GM19043 (cell line): ENCODE measurements at regions not wholly inside any gene's neighbourhood (a gene's known extent, or its start where the extent isn't known, plus 50 kb on each side); places are given as distances from the start of the nearest gene placed in this dataset.
"Not testable (repeated sequence)": the region's sequence is repeated elsewhere in the genome, so short reads cannot be mapped to it uniquely, and the experiment has no call there.

Experiments
- ATAC-seq: cut with Tn5 transposase; IDR thresholded peaks from one replicate; pipeline ENCODE4 v1.9.1; 2021; ENCODE audit warnings: low read depth; ENCODE audit not compliant: unreplicated experiment

DNA sequence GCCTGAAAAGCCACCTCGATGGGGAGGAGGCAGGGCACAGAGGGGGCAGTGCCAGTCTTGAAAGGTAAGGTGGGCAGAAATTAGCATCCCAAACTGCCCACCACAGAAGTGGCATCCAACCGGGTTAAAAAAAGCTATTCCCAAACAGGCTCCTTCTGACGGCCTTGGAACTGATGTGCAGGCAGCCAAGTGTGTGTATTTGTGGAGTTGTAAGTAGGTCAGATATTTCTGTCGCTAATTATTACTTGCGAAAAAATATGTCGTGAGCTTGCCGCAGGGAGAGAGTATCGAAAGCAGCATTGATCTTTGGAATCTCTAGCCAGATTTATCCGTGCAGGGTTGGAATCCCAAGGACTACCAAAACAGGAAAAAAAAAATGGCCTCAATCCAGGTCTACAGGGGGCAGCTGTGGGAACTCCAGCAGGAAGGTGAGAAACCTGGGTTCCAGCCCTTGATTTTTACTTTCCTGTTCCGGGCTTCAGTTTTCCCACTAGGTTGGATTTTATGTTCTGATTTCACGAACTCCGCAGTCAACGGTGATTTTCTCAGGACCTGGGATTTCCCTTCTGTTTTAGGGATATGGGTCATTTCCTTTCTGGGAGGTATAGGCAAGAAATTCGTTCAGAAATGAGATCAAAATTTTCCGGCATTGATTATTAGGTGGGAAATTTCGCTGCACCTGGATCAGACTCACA, 200.8 kb downstream of the RGS3 start:
- no peak for ATAC-seq

GRCh38 chr9:113665064-113665463, 201.5 kb downstream of the RGS3 start:
- no peak for ATAC-seq

DNA sequence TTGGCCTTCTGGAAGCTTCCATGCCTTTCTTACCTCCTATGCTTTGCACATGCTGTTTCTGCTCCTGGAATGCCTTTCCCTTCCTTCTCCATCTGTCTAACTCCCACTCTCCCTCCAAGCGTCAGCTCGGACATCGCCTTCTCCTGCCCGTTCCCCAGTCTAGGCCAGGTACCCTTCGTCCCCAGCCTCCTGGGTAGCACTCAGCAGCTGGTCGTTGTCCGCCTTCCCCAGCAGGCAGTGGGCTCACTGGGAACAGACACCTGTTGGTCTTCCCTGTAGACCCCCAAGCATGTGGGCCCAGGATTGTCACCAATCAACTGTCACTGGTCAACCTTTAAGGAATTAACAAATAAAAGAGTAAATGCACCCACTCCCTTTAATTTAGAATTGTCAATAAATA, 202.2 kb downstream of the RGS3 start:
- no peak for ATAC-seq

DNA sequence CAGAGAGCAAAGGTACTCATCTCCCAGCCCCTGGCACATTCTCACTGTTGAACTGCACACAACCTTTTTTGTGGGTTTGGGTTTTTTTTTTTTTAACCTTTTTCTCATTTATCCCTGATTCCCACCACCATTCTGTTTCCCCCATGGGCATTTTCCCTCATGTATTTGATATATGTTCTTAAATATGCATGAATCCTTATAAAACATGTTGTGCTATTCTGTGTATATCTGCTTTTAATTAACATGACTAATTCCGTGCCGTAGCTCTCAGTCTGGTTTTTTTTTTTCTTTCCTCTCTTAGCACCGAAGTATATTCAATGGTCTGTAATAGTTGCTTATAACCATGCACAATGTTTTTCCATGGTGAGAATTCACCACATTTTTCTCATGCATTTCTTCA, 204.5 kb downstream of the RGS3 start:
- no peak for ATAC-seq

- no peak for ATAC-seq
Measured at GRCh38 chr9:113669522-113670115, 206.1 kb downstream of the RGS3 start.

DNA sequence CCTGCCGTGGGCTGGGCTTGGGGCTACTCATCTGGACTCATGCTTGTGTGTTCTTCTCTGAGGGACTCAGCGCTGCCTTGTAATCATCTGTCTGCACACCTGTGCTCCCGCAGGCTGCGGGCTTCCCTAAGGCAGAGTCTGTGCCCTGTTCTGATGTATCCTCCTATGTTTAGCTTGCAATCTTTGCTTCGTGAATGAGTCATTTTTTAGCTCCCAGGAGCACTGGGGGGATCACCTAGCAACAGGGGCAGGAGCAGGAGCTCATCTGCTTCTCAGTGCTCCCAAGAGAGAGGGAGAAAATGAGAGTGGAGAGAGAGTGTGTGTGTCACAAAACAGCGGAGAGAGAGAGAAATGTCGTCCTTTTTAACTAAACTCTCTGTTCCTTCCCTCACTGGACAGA, 202.4 kb upstream of the ZNF618 start:
- ATAC-seq, result no peak

- ATAC-seq, result no peak
Measured at GRCh38 chr9:113674436-113674835, 201.7 kb upstream of the ZNF618 start.

DNA sequence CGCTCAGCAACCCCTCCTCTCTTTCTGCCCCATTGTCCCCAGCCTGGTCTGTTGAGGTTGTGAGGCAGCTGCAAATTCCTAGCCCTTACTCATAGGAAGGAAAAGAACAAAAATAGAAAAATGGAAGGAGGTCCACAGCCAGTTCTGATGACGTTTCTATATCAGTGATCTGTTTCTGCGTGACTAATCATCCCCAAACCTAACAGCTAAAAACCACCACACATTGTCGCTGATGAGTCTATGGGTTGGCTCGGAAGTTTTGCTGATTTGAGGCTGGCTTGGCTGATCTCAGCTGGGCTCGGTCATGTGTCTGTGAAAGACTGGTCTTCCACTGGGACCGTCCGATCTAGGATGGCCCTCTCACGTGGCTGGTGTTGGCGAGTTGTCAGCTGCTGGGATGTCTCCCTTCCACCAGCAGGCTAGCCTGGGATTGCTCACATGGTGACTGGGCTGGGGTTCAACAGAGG, 200.6 kb upstream of the ZNF618 start:
- ATAC-seq, result no peak

GRCh38 chr9:113677057-113677456, 199.1 kb upstream of the ZNF618 start:
- no peak for ATAC-seq

DNA sequence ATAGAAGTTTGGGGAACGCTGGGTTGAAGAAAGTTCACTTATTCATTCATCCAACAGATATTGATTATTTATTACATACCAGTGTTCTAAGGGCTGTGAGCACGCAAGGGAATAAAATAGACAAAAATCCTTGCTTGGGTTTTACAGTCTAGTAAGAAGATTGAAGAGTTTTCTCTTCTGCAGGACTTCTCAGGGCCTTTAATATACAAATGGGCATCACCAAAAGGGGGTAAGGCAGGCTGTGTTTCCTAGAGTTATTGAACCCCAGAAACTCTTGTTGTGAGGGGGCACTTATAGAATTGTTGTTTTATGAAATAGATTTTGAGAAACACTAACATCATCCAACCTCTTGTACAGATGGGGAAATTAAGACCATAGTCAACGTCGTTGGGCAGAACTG, 198.5 kb upstream of the ZNF618 start:
- no peak for ATAC-seq

GRCh38 chr9:113678119-113678858, 197.8 kb upstream of the ZNF618 start:
- ATAC-seq, result no peak

DNA sequence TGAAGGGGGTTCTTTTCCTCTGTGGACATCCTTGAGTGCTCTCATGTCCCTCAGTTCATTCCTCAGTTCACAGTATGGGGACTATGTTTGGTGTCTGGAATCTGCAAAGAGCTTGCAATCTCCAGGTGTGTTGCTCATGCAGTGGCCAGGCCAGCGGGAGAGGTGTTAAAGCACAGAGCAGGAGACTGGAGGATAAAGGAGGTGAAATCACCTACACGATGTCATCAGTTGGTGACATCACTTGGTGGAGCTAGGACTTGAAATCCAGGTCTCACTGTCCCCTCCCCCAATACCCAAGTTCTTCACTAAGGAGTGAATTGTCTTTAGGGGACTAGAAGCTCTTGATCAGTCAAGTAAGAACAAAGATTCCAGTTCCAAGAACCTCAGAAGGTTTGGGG, 197.3 kb upstream of the ZNF618 start:
- no peak for ATAC-seq

DNA sequence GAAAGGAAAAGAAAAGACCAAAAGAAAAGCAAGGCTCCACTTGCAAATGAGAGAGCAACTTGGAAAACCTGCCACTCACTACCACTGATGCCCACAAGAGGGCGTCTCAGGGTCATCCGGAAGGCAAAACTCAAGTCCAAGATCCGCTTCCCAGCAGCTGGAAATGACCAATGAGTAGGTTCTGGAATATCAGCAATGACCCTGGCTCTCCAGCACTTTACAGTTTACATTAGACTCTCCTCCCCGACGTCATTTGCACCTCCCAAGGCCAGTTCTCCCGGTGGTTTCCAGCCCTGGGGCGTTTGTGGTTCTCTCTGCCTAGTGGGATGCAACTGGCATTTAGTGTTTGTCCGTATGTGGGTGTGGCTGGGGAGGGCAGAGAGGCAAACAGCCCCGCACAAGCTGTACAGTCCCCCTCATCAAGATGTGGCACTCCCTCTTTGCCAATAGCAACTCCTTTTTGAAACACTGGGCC, 193.8 kb upstream of the ZNF618 start:
- ATAC-seq, result no peak

DNA sequence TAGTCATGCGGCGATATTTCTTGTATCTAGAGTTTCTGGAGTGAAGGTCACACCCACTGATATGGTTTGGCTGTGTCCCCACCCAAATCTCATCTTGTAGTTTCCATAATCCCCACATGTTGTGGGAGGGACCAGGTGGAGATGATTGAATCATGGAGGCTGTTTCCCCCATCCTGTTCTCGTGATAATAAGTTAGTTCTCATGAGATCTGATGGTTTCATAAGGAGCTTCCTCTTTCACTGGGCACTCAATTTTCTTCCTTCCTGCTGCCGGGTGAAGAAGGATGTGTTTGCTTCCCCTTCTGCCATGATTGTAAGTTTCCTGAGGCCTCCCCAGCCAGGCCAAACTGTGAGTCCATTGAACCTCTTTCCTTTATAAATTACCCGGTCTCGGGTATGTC, 190.5 kb upstream of the ZNF618 start:
- not testable (repeated sequence) for ATAC-seq

- ATAC-seq, result no peak
Measured at GRCh38 chr9:113687107-113687679, 188.9 kb upstream of the ZNF618 start.

DNA sequence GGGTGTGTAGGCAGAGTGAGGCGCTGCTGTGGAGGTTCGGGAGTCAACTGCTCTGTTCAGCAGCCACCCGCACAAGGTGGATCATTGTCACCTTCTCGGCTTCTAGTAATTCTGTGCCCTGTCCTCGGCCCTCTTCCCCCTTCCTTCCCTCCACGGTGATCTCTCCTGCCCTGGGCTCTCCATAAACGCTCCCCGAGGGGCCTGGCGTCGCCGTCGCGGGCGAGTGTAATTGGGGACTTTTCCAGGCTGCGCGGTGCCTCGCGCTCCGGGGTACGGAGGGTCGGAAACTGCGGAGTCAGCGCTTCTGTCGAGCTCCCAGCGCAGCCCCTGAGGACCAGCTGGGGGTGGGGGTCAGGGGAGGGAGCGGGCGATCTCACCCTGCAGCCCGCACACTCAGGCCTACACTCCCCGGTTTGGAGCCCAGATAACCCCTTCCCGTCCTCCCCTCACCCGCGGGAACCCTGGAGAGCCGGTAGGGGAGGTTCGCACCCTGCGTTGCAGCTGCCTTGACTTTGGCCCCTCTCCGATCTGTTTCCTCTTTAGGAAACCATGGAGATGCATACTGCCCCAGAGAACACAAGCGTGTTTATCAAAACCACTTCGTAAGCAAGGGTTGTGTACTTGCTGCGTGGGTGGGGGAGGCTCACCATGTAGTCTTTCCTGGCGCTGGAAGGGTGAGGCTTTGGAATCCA, 188.3 kb upstream of the ZNF618 start:
- no peak for ATAC-seq

DNA sequence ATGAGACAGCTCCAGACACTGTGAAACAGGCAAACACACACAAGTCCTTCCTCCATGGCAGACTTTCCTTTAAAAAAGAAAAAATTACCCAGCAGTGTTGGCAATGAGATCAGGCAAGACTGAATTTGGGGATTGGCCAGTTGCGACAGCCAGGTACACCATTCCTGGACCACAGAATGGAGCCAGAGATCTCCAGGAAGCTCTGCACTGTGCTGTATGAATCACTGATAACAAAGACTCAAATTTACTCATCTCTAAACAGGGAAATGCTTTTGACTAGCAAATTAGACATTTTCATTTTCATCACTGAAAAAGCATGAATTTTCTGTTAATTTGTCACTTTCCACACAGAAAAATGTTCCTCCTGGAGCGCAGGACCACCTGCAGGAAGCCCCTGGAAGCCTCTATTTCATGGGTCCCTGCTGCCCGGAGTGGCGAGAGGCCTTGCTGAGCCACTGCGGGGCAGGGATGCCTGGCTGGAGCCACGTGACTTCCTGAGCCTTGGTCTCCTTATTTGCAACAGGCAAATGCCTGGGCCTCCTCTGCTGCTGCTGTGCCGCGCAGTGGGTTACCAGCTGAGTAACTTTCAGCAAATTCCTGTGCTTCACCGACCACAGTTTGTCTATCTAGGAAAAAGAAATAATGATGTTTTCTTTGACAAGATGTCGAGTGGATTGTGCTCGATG, 185.9 kb upstream of the ZNF618 start:
- ATAC-seq, result no peak

DNA sequence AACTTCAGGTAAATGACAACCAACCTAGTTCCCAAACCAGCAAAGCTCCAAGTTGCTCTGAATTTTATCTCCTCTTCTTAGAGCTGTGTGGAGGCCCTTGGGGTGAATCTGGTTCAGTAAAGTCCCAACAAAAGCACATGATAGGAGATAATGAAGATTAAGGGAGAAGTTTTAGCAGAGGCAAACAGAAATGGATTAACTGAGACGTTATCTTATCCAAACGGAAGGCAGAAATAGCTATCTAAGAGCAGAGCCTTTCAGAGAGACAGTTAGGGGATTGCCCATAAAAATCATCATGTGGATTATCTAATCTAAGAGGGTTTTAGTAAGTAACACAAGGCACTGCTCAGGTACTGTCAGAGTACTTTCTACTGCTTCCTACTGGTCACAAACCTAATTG, 183.9 kb upstream of the ZNF618 start:
- no peak for ATAC-seq

DNA sequence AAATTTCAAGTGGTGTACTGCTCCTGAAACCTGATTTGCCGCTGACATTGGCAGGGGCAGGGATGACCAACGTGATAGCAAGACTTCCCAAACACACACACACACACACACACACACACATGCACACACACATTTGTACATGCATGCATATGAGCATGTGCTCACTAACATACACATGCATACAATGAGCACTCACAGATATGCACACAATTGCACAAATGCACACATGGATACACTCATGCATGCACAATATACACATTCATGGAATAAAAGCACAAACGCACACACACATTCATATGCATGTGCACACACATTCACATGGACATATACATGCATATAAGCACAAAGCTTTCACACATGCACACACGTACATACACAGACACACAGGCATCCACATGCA, 181.2 kb upstream of the ZNF618 start:
- ATAC-seq, result no peak

- no peak for ATAC-seq
Measured at GRCh38 chr9:113695440-113695851, 180.7 kb upstream of the ZNF618 start.
